HFFc6 (cell line): ENCODE measurements at regions not wholly inside any gene's neighbourhood (a gene's known extent, or its start where the extent isn't known, plus 50 kb on each side); places are given as distances from the start of the nearest gene placed in this dataset.

Source experiments
- DNase-seq: peaks from one replicate; pipeline ENCODE4 v3.0.0-alpha.2; 2018
- H3K27ac Mint-ChIP-seq: 2 replicates; pipeline ENCODE4 v1.8.0; 2020; ENCODE audit warnings: mild to moderate bottlenecking, mixed read lengths
- H3K27me3 Mint-ChIP-seq: 2 replicates; pipeline ENCODE4 v1.8.0; 2021; ENCODE audit warnings: mild to moderate bottlenecking, moderate library complexity, mixed read lengths; ENCODE audit not compliant: insufficient read depth
- H3K36me3 Mint-ChIP-seq: 2 replicates; pipeline ENCODE4 v1.8.0; 2021; ENCODE audit warnings: low read depth, mixed read lengths
- H3K4me1 Mint-ChIP-seq: 2 replicates; pipeline ENCODE4 v1.8.0; 2020; ENCODE audit warnings: low read depth, mixed read lengths
- H3K4me3 Mint-ChIP-seq: 2 replicates; pipeline ENCODE4 v1.8.0; 2020; ENCODE audit warnings: mild to moderate bottlenecking, moderate library complexity, mixed read lengths
- H3K9me3 Mint-ChIP-seq: 2 replicates; pipeline ENCODE4 v1.8.0; 2020; ENCODE audit warnings: mild to moderate bottlenecking, mixed read lengths
- TF ChIP-seq, protein P1 (sequence below): fragments of 200-600 bp; sonication (generic); IDR thresholded peaks from 2 replicates; pipeline ENCODE4 v1.5.0; 2021; ENCODE audit warnings: antibody characterized with exemption, mild to moderate bottlenecking

GRCh38 chr5:105131045-105131444 lies 1568.5 kb upstream of the NUDT12 start:
- Mint-ChIP-seq H3K36me3 (no peaks in the 10 kb centered on the region; the same call in 1 of the 2 replicates), H3K27ac (no peak overlapping the region), H3K4me3 (no peak overlapping the region), H3K9me3 (peaks cover 58% of the 10 kb centered on the region), H3K4me1 (no peaks in the 10 kb centered on the region), H3K27me3 (no peaks in the 10 kb centered on the region)
- TF ChIP-seq, protein P1, sequence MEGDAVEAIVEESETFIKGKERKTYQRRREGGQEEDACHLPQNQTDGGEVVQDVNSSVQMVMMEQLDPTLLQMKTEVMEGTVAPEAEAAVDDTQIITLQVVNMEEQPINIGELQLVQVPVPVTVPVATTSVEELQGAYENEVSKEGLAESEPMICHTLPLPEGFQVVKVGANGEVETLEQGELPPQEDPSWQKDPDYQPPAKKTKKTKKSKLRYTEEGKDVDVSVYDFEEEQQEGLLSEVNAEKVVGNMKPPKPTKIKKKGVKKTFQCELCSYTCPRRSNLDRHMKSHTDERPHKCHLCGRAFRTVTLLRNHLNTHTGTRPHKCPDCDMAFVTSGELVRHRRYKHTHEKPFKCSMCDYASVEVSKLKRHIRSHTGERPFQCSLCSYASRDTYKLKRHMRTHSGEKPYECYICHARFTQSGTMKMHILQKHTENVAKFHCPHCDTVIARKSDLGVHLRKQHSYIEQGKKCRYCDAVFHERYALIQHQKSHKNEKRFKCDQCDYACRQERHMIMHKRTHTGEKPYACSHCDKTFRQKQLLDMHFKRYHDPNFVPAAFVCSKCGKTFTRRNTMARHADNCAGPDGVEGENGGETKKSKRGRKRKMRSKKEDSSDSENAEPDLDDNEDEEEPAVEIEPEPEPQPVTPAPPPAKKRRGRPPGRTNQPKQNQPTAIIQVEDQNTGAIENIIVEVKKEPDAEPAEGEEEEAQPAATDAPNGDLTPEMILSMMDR = no peak
- no peak for DNase-seq

GRCh38 chr5:105101577-105101976 lies 1539.0 kb upstream of the NUDT12 start:
- no peak for DNase-seq
- H3K27me3 Mint-ChIP-seq = no peaks in the 10 kb centered on the region; the same call in 1 of the 2 replicates
- H3K4me1 Mint-ChIP-seq = no peaks in the 10 kb centered on the region
- TF ChIP-seq, protein P1 = no peak
- H3K27ac Mint-ChIP-seq = no peak overlapping the region
- H3K9me3 Mint-ChIP-seq = peaks cover 17% of the 10 kb centered on the region
- H3K4me3 Mint-ChIP-seq = no peak overlapping the region
- H3K36me3 Mint-ChIP-seq = no peaks in the 10 kb centered on the region

DNA sequence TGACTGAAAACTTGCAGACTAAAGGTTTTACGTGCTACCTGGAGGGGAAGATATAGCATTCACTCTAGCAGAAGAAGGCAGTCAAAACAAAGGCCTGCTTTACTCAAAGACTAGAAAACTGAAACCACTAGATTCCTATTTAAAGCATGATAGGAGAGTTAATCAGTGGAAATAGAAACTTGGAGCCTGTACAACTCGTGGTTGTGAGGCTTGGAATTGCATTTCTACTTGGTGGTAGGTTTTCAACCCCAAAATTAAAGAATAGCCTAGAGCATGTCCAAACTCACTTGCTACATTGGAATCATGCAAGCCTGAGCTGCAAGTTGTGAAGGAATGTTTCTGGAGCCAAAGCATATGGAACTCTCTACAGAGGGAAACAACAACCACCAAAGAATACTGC lies 1526.4 kb upstream of the NUDT12 start:
- TF ChIP-seq, protein P1 = no peak
- Mint-ChIP-seq H3K27me3 (no peaks in the 10 kb centered on the region; the same call in 1 of the 2 replicates), H3K4me3 (no peak overlapping the region), H3K4me1 (no peaks in the 10 kb centered on the region), H3K36me3 (no peaks in the 10 kb centered on the region), H3K9me3 (peaks cover 47% of the 10 kb centered on the region), H3K27ac (no peak overlapping the region)
- DNase-seq = no peak

DNA sequence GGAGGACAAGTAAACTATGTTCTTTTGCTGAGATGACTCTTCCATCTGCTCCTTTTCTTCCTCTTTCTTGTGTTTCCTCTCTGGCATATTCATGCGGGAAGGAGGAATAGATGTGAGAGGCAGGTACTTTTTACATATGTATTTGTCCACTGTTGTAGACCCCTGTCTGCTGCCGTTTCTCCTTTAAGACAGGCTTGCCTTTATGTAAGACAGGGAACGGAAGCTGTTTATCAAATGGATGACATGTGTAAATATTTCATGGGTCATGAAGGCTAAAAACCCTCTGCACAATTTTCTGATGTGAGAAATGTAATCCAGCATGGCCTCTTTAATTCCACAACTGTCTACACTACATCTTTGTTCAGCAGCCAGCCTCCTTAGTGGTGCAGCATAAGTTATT lies 1525.5 kb upstream of the NUDT12 start:
- Mint-ChIP-seq H3K4me1 (no peaks in the 10 kb centered on the region), H3K4me3 (no peak overlapping the region), H3K9me3 (peaks cover 39% of the 10 kb centered on the region), H3K27me3 (no peaks in the 10 kb centered on the region; the same call in 1 of the 2 replicates), H3K27ac (no peak overlapping the region), H3K36me3 (no peaks in the 10 kb centered on the region)
- DNase-seq = no peak
- TF ChIP-seq, protein P1 = no peak

GRCh38 chr5:105057893-105058292 lies 1495.3 kb upstream of the NUDT12 start:
- H3K9me3 Mint-ChIP-seq = peaks cover 38% of the 10 kb centered on the region

More at GRCh38 chr5:105057893-105058292, 1495.3 kb upstream of the NUDT12 start:
- no peak overlapping the region for H3K27ac Mint-ChIP-seq
- H3K4me3 Mint-ChIP-seq = no peak overlapping the region
- DNase-seq = no peak
- no peaks in the 10 kb centered on the region for H3K4me1 Mint-ChIP-seq
- H3K27me3 Mint-ChIP-seq = no peaks in the 10 kb centered on the region
- no peaks in the 10 kb centered on the region for H3K36me3 Mint-ChIP-seq
- TF ChIP-seq, protein P1 = no peak
